ENCODE measurements at regions not wholly inside any gene's neighbourhood (a gene's known extent, or its start where the extent isn't known, plus 50 kb on each side); places are given as distances from the start of the nearest gene placed in this dataset.

DNA sequence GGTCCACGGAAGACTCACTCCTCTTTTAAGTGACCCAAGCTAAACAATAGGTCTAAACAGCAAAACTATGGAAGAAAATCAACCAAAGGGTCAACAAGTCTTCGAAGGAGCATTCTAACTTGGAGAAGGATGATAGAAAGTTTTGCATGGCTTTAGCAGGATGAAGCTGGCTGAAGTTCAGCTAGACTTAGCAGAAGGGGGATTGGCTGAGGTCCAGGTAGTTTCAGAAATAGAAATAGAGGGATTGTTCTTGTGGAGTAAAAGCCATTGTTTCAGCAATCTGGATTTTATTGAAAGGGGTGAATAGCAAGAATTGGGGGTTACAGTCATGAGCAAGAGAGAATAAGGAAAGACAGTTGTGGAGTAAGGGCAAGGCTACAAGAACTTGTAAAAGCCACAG, 84.7 kb upstream of the TSPAN8 start:
- H3K4me3 ChIP-seq (ENCODE audit: low read depth, low read length) = no peak overlapping the region
- DNase-seq (ENCODE audit: low read depth) = no peak
- TF ChIP-seq CTCF (IDR thresholded peaks at IDR 0.05; ENCODE audit: low read depth, low read length, missing control alignments) = no peak

- no peak for TF ChIP-seq CTCF (IDR thresholded peaks at IDR 0.05; ENCODE audit: low read depth, low read length, missing control alignments)
- H3K4me3 ChIP-seq (ENCODE audit: low read depth, low read length) = no peak overlapping the region
- DNase-seq (ENCODE audit: low read depth) = no peak
Observed at GRCh38 chr12:71240946-71241345, 83.1 kb upstream of the TSPAN8 start.

DNA sequence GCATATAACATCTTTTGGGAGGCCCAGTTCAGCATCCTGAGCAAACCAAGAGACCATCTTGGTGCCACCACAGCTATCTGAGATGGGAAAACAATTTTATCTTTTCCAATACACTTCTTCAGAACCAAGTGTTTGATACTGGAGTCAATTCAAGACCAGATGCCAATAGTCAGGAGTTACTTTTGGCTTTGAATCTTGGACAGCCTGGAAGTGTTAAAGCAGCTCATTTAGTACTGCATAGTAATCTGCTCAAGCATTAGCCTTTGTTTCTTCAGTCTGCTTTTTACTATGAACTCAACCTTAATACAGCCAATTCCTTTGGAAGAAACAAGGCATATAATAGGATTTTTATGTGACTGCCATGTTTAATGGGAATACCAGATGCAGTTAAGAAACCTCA, 81.9 kb upstream of the TSPAN8 start:
- TF ChIP-seq CTCF (IDR thresholded peaks at IDR 0.05; ENCODE audit: low read depth, low read length, missing control alignments) = no peak
- H3K4me3 ChIP-seq (ENCODE audit: low read depth, low read length) = no peak overlapping the region
- DNase-seq (ENCODE audit: low read depth) = no peak

DNA sequence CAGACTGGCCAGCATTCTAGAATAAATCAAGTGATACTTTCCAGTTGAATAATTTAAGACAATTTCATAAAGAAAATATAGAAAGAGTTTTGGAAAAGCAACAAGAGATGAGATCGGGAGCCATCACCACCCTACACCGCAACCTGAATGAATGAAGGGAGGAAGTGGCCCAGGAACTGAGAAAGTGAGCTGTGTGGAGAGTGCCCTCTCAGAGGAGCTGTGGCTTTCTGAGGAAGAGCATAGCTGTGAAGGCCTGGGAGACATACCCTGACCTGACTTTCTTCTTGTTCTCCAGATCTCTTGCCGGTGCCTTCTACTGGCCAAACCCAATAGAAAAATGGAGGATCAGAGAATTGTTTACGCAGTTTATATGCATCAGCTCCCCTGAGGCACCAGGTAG, 79.3 kb upstream of the TSPAN8 start:
- DNase-seq (ENCODE audit: low read depth) = no peak
- H3K4me3 ChIP-seq (ENCODE audit: low read depth, low read length) = no peak overlapping the region
- TF ChIP-seq CTCF (IDR thresholded peaks at IDR 0.05; ENCODE audit: low read depth, low read length, missing control alignments) = no peak

GRCh38 chr12:71236133-71236660, 78.4 kb upstream of the TSPAN8 start:
- no peak for DNase-seq (ENCODE audit: low read depth)
- TF ChIP-seq CTCF (IDR thresholded peaks at IDR 0.05; ENCODE audit: low read depth, low read length, missing control alignments) = no peak
- no peak overlapping the region for H3K4me3 ChIP-seq (ENCODE audit: low read depth, low read length)

- no peak overlapping the region for H3K4me3 ChIP-seq (ENCODE audit: low read depth, low read length)
- no peak for TF ChIP-seq CTCF (IDR thresholded peaks at IDR 0.05; ENCODE audit: low read depth, low read length, missing control alignments)
- no peak for DNase-seq (ENCODE audit: low read depth)
Observed at GRCh38 chr12:71233083-71233482, 75.3 kb upstream of the TSPAN8 start.

DNA sequence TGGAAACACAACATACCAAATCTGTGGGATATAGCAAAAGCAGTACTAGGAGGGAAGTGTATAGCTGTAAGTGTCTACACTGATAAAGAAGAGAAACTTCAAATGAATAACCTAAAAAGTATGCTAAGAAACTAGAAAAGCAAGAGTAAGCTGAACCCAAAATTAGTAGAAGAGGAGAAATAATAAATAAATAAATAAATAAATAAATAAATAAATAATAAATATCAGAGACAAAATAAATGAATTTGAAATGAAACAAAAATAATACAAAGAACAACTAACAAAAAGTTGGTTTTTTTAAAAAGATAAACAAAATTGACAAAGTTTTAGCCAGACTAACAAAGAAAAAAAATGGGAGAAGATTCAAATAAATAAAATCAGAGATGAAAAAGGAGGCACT, 72.7 kb upstream of the TSPAN8 start:
- DNase-seq (ENCODE audit: low read depth) = no peak
- no peak overlapping the region for H3K4me3 ChIP-seq (ENCODE audit: low read depth, low read length)
- TF ChIP-seq CTCF (IDR thresholded peaks at IDR 0.05; ENCODE audit: low read depth, low read length, missing control alignments) = no peak

Data from GM12864 (cell line).